ENCODE measurements at regions not wholly inside any gene's neighbourhood (a gene's known extent, or its start where the extent isn't known, plus 50 kb on each side); places are given as distances from the start of the nearest gene placed in this dataset.

GRCh38 chr10:129023082-129023481, 444.0 kb upstream of the MGMT start:
- in situ Hi-C loops (cut with MboI; ENCODE audit: low sequenced_read_pairs): no loop called here

GRCh38 chr10:129024046-129024445, 443.0 kb upstream of the MGMT start:
- in situ Hi-C loops (cut with MboI; ENCODE audit: low sequenced_read_pairs): no loop called here

- in situ Hi-C loops (cut with MboI; ENCODE audit: low sequenced_read_pairs): loop anchor here (25.0 kb wide), 1 partner anchor 962 kb away; no protein-coding TSS in a partner anchor
Measured at GRCh38 chr10:129025787-129026186, 441.3 kb upstream of the MGMT start.

GRCh38 chr10:129027906-129028305, 439.1 kb upstream of the MGMT start:
- in situ Hi-C loops (cut with MboI; ENCODE audit: low sequenced_read_pairs): loop anchor here (25.0 kb wide), 1 partner anchor 959 kb away; no protein-coding TSS in a partner anchor

- in situ Hi-C loops (cut with MboI; ENCODE audit: low sequenced_read_pairs): loop anchor here (25.0 kb wide), 1 partner anchor 959 kb away; no protein-coding TSS in a partner anchor
Measured at GRCh38 chr10:129028451-129028850, 438.6 kb upstream of the MGMT start.

- in situ Hi-C loops (cut with MboI; ENCODE audit: low sequenced_read_pairs): loop anchor here (25.0 kb wide), 1 partner anchor 958 kb away; no protein-coding TSS in a partner anchor
Measured at GRCh38 chr10:129029051-129029450, 438.0 kb upstream of the MGMT start.

GRCh38 chr10:129029851-129030602, 437.0 kb upstream of the MGMT start:
- in situ Hi-C loops (cut with MboI; ENCODE audit: low sequenced_read_pairs): loop anchor here (25.0 kb wide), 1 partner anchor 957 kb away; no protein-coding TSS in a partner anchor

- in situ Hi-C loops (cut with MboI; ENCODE audit: low sequenced_read_pairs): loop anchor here (25.0 kb wide), 1 partner anchor 957 kb away; no protein-coding TSS in a partner anchor
Measured at GRCh38 chr10:129030603-129030895, 436.5 kb upstream of the MGMT start.

GRCh38 chr10:129030996-129031843, 435.8 kb upstream of the MGMT start:
- in situ Hi-C loops (cut with MboI; ENCODE audit: low sequenced_read_pairs): loop anchor here (25.0 kb wide), 1 partner anchor 956 kb away; no protein-coding TSS in a partner anchor

- in situ Hi-C loops (cut with MboI; ENCODE audit: low sequenced_read_pairs): loop anchor here (25.0 kb wide), 1 partner anchor 956 kb away; no protein-coding TSS in a partner anchor
Measured at GRCh38 chr10:129031844-129032150, 435.2 kb upstream of the MGMT start.

GRCh38 chr10:129032372-129033313, 434.4 kb upstream of the MGMT start:
- in situ Hi-C loops (cut with MboI; ENCODE audit: low sequenced_read_pairs): loop anchor here (25.0 kb wide), 1 partner anchor 955 kb away; no protein-coding TSS in a partner anchor

- in situ Hi-C loops (cut with MboI; ENCODE audit: low sequenced_read_pairs): loop anchor here (25.0 kb wide), 1 partner anchor 954 kb away; no protein-coding TSS in a partner anchor
Measured at GRCh38 chr10:129033340-129033739, 433.7 kb upstream of the MGMT start.

GRCh38 chr10:129033790-129034272, 433.2 kb upstream of the MGMT start:
- in situ Hi-C loops (cut with MboI; ENCODE audit: low sequenced_read_pairs): loop anchor here (25.0 kb wide), 1 partner anchor 953 kb away; no protein-coding TSS in a partner anchor

- in situ Hi-C loops (cut with MboI; ENCODE audit: low sequenced_read_pairs): loop anchor here (25.0 kb wide), 1 partner anchor 952 kb away; no protein-coding TSS in a partner anchor
Measured at GRCh38 chr10:129035052-129035827, 431.8 kb upstream of the MGMT start.

- in situ Hi-C loops (cut with MboI; ENCODE audit: low sequenced_read_pairs): loop anchor here (25.0 kb wide), 1 partner anchor 949 kb away; no protein-coding TSS in a partner anchor
Measured at GRCh38 chr10:129038522-129038921, 428.5 kb upstream of the MGMT start.

GRCh38 chr10:129039406-129040370, 427.4 kb upstream of the MGMT start:
- in situ Hi-C loops (cut with MboI; ENCODE audit: low sequenced_read_pairs): loop anchor here (25.0 kb wide), 1 partner anchor 948 kb away; no protein-coding TSS in a partner anchor

- in situ Hi-C loops (cut with MboI; ENCODE audit: low sequenced_read_pairs): loop anchor here (25.0 kb wide), 1 partner anchor 947 kb away; no protein-coding TSS in a partner anchor
Measured at GRCh38 chr10:129040377-129040776, 426.7 kb upstream of the MGMT start.

GRCh38 chr10:129041916-129042315, 425.1 kb upstream of the MGMT start:
- in situ Hi-C loops (cut with MboI; ENCODE audit: low sequenced_read_pairs): loop anchor here (25.0 kb wide), 1 partner anchor 945 kb away; no protein-coding TSS in a partner anchor
